ENCODE measurements at regions not wholly inside any gene's neighbourhood (a gene's known extent, or its start where the extent isn't known, plus 50 kb on each side); places are given as distances from the start of the nearest gene placed in this dataset.

- TF ChIP-seq CTCF (IDR thresholded peaks at IDR 0.05): no peak
- no peak for TF ChIP-seq POLR2AphosphoS5 (IDR thresholded peaks at IDR 0.05)
- TF ChIP-seq POLR2A (IDR thresholded peaks at IDR 0.05): no peak
Observed at GRCh38 chr14:65803885-65804284, 391.4 kb downstream of the FUT8 start.
